SK-N-SH (cell line): ENCODE measurements at regions not wholly inside any gene's neighbourhood (a gene's known extent, or its start where the extent isn't known, plus 50 kb on each side); places are given as distances from the start of the nearest gene placed in this dataset.

Experiments used
- CTCF ChIA-PET: fragments of 300-600, 350-600 bp; formaldehyde crosslinking; extraction: SDS; loops from one replicate; lab custom pipeline; 2021; lab: Yijun Ruan, JAX
- POLR2A ChIA-PET: fragments of 350-600 bp; sonication (Branson Sonifier 250); formaldehyde crosslinking; extraction: SDS; loops from one replicate; lab custom pipeline; 2020; ENCODE audit warnings: antibody characterized with exemption, inconsistent platforms; lab: Yijun Ruan, JAX
- DNase-seq: peaks from one replicate; pipeline ENCODE4 v3.0.0; 2012
- H2AFZ ChIP-seq: fragments of 200-600 bp; sonication (generic); 2 replicates; pipeline ENCODE4 v1.8.1; 2016; ENCODE audit warnings: antibody characterized with exemption, mild to moderate bottlenecking, low read depth
- H3F3A ChIP-seq: fragments of 200-600 bp; sonication (generic); replicated peaks from 2 replicates; pipeline ENCODE3; 2016; ENCODE audit warnings: antibody characterized with exemption, mild to moderate bottlenecking; ENCODE audit not compliant: insufficient read depth
- H3K27ac ChIP-seq, 2 experiments: fragments of 200-500 bp in 1 of 2; fragments of 200-600 bp in 1 of 2; sonication (Bioruptor generic) in 1 of 2; sonication (generic), shearing (Covaris generic) in 1 of 2; 2 replicates each; pipeline versions ENCODE4 v1.5.1 to v1.6.1; 2014 to 2016; ENCODE audit warnings: low read depth in 2 of 2, inconsistent platforms in 1 of 2, low read length in 1 of 2, mild to moderate bottlenecking in 1 of 2, mixed read lengths in 1 of 2
- H3K27me3 ChIP-seq: fragments of 200-600 bp; sonication (generic), shearing (Covaris generic); 2 replicates; pipeline ENCODE4 v1.6.1; 2016; ENCODE audit warnings: mixed run types; ENCODE audit not compliant: insufficient read depth
- H3K36me3 ChIP-seq, 2 experiments: fragments of 200-500 bp in 1 of 2; fragments of 200-600 bp in 1 of 2; sonication (Bioruptor generic) in 1 of 2; sonication (generic) in 1 of 2; replicated peaks in 1 of 2; 2 replicates each; pipeline versions ENCODE3 to v1.5.1; 2014 to 2016; ENCODE audit warnings: low read length in 1 of 2, mild to moderate bottlenecking in 1 of 2; ENCODE audit not compliant: insufficient read depth in 2 of 2, control insufficient read depth in 1 of 2
- H3K4me1 ChIP-seq, 2 experiments: fragments of 200-500 bp in 1 of 2; fragments of 200-600 bp in 1 of 2; sonication (Bioruptor generic) in 1 of 2; sonication (generic), shearing (Covaris generic) in 1 of 2; 2 replicates each; pipeline versions ENCODE4 v1.5.1 to v1.6.1; 2014 to 2016; ENCODE audit warnings: low read depth in 1 of 2, low read length in 1 of 2, mixed run types in 1 of 2; ENCODE audit not compliant: insufficient read depth in 2 of 2, control insufficient read depth in 1 of 2
- H3K4me2 ChIP-seq: fragments of 200-600 bp; sonication (generic), shearing (Covaris generic); 2 replicates; pipeline ENCODE4 v1.6.1; 2017; ENCODE audit warnings: mixed run types
- H3K4me3 ChIP-seq, 2 experiments: fragments of 200-500 bp in 1 of 2; fragments of 200-600 bp in 1 of 2; sonication (Bioruptor generic) in 1 of 2; sonication (generic), shearing (Covaris generic) in 1 of 2; 2 replicates each; pipeline versions ENCODE4 v1.5.1 to v1.8.1; 2014 to 2016; ENCODE audit warnings: low read depth in 2 of 2, inconsistent platforms in 1 of 2, low read length in 1 of 2, mild to moderate bottlenecking in 1 of 2, mixed read lengths in 1 of 2, moderate library complexity in 1 of 2
- H3K79me2 ChIP-seq: fragments of 200-600 bp; sonication (generic); 2 replicates; pipeline ENCODE4 v1.8.1; 2017; ENCODE audit warnings: mild to moderate bottlenecking; ENCODE audit not compliant: insufficient read depth
- H3K9ac ChIP-seq: fragments of 200-600 bp; sonication (generic); 2 replicates; pipeline ENCODE4 v1.6.1; 2017; ENCODE audit warnings: mixed run types
- H3K9me2 ChIP-seq: fragments of 200-600 bp; sonication (generic); 2 replicates; pipeline ENCODE4 v1.6.1; 2017; ENCODE audit warnings: mixed run types
- H3K9me3 ChIP-seq: fragments of 200-600 bp; sonication (generic); 2 replicates; pipeline ENCODE4 v1.6.1; 2017; ENCODE audit warnings: mixed run types, mild to moderate bottlenecking, moderate library complexity
- H4K20me1 ChIP-seq: fragments of 200-600 bp; sonication (generic); 2 replicates; pipeline ENCODE4 v1.6.1; 2017; ENCODE audit warnings: mild to moderate bottlenecking, mixed run types; ENCODE audit not compliant: insufficient read depth
- CHD2 ChIP-seq: fragments of 150-350 bp; IDR thresholded peaks from 2 replicates; pipeline ENCODE4 v1.6.1; 2018; ENCODE audit warnings: low read length; ENCODE audit not compliant: partially characterized antibody
- CTCF ChIP-seq: fragments of 200-600 bp; sonication (generic); IDR thresholded peaks from 2 replicates; pipeline ENCODE4 v1.6.1; 2017; ENCODE audit warnings: antibody characterized with exemption, mild to moderate bottlenecking, moderate library complexity
- EP300 ChIP-seq, 2 experiments: IDR thresholded peaks; 2 replicates each; pipeline versions ENCODE4 v1.4.0 to v1.6.1; 2012; ENCODE audit warnings: borderline replicate concordance in 1 of 2, low read depth in 1 of 2, low read length in 1 of 2
- FOXJ3 ChIP-seq: sonication (generic); formaldehyde crosslinking; IDR thresholded peaks from 2 replicates; pipeline ENCODE4 v1.5.1; 2020; ENCODE audit warnings: mild to moderate bottlenecking, missing genetic modification reagents
- GABPA ChIP-seq: IDR thresholded peaks from 2 replicates; pipeline ENCODE4 v1.4.0; 2012; ENCODE audit warnings: low read depth, mild to moderate bottlenecking
- GATA2 ChIP-seq: sonication (generic); formaldehyde crosslinking; IDR thresholded peaks from 2 replicates; pipeline ENCODE4 v1.5.0; 2020; ENCODE audit warnings: mild to moderate bottlenecking, missing genetic modification reagents
- JUND ChIP-seq: IDR thresholded peaks from 2 replicates; pipeline ENCODE4 v1.4.0; 2012
- MEF2A ChIP-seq: IDR thresholded peaks from 2 replicates; pipeline ENCODE4 v1.4.0; 2012; ENCODE audit warnings: low read depth, borderline replicate concordance
- POLR2AphosphoS5 ChIP-seq: IDR thresholded peaks from 2 replicates; pipeline ENCODE4 v1.6.1; 2012; ENCODE audit warnings: low read depth, low read length
- RAD21 ChIP-seq: IDR thresholded peaks from 2 replicates; pipeline ENCODE4 v1.6.1; 2012; ENCODE audit warnings: mild to moderate bottlenecking, low read length
- RXRA ChIP-seq: IDR thresholded peaks from 2 replicates; pipeline ENCODE4 v1.4.0; 2012; ENCODE audit warnings: low read depth, mild to moderate bottlenecking, borderline replicate concordance
- SMC3 ChIP-seq: IDR thresholded peaks from 2 replicates; pipeline ENCODE4 v1.6.1; 2012; ENCODE audit warnings: low read depth, low read length, improper control_type of control experiment
- TEAD4 ChIP-seq: IDR thresholded peaks from 2 replicates; pipeline ENCODE4 v1.4.0; 2012; ENCODE audit warnings: mild to moderate bottlenecking, borderline replicate concordance; ENCODE audit not compliant: insufficient read depth
- WGBS: methylation state at CpG from one replicate; pipeline ENCODE4 v1.1.6; 2017; ENCODE audit warnings: low lambda C conversion rate; 5-methylcytosine and 5-hydroxymethylcytosine counted together

DNA sequence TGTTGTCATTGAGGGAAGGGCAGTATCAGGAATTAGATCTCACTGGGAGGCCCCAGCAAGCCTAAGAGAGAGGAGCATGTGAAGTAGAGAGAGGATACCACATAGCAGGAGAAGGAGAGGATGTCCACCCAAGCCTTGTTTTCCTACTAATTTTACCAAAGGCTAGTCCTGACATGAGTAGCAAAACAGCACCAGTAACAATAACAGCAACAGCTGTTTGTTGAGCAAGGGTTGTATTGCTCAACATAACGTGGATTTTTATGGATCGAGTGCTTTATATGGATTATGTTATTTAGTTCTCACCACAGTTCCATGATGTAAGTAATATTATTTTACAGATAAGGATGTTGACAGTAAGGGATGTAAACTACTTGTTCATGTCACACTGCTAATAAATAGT, 135.2 kb upstream of the DLX6 start:
- POLR2A ChIA-PET: no interaction called here

DNA sequence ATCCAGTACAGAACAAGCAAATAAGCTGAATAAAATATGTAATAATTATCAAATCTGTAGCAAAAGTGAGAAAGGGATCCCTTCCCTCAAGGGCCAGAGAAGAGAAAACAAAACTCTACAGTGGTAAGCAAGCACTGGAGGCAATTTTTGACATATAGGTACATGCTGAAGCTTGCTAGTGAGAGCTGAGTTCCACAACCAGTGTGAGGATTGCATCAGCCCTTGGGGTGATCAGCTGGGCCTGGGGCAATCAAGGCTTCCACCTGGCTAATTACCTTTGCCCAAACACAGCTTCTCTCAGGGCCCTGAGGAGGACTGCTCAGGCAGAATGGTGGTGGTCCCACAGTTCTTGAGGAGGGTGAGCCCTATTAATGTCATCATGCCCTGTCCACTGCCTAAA, 134.4 kb upstream of the DLX6 start:
- POLR2A ChIA-PET: no interaction called here
- DNase-seq: no peak

More for the DNA sequence above, 135.2 kb upstream of the DLX6 start:
- H3K36me3 ChIP-seq: no peaks in the 10 kb centered on the region
- 31% methylated on average over 2 of the region's 2 CpGs for WGBS
- no peak overlapping the region for H3K4me3 ChIP-seq
- H4K20me1 ChIP-seq: no peaks in the 10 kb centered on the region
- TF ChIP-seq CHD2 (no peak), MEF2A (no peak), CTCF (no peak), TEAD4 (no peak)
- peaks cover 0 to 5% of the 10 kb centered on the region in 2 experiments; a peak in 2 of 4 replicates for H3K4me1 ChIP-seq
- CTCF ChIA-PET: interaction anchor here (1.2 to 1.6 kb wide), 2 partner anchors 11 to 27 kb away, joined by 4 read pairs; no protein-coding TSS in a partner anchor
- no peak overlapping the region for H3K4me2 ChIP-seq
- no peaks in the 10 kb centered on the region for H3K79me2 ChIP-seq
- H3K27ac ChIP-seq: no peak overlapping the region
- H3K9ac ChIP-seq: no peak overlapping the region
- no peaks in the 10 kb centered on the region for H3K9me2 ChIP-seq
- no peak overlapping the region for H2AFZ ChIP-seq
- no peaks in the 10 kb centered on the region; the same call in 1 of the 2 replicates for H3K27me3 ChIP-seq
- no peak for DNase-seq
- H3F3A ChIP-seq: no peaks in the 10 kb centered on the region
- H3K9me3 ChIP-seq: no peaks in the 10 kb centered on the region

GRCh38 chr7:96887426-96887825, 117.9 kb upstream of the DLX6 start:
- Histone ChIP-seq H3K27me3 (no peaks in the 10 kb centered on the region), H3K9me3 (no peaks in the 10 kb centered on the region), H4K20me1 (no peaks in the 10 kb centered on the region), H3K9me2 (no peaks in the 10 kb centered on the region), H3K79me2 (no peaks in the 10 kb centered on the region), H3K27ac (no peak overlapping the region), H3K9ac (no peak overlapping the region), H3K4me2 (no peak overlapping the region), H3F3A (no peaks in the 10 kb centered on the region), H3K4me1 (no peaks in the 10 kb centered on the region), H2AFZ (no peak overlapping the region), H3K36me3 (no peaks in the 10 kb centered on the region), H3K4me3 (no peak overlapping the region)
- no peak for DNase-seq
- ChIA-PET CTCF (interaction anchor here (1.0 kb wide), 1 partner anchor 10 kb away, joined by 3 read pairs; no protein-coding TSS in a partner anchor), POLR2A (no interaction called here)
- 50% methylated on average over 2 of the region's 2 CpGs for WGBS
- TF ChIP-seq GATA2 (no peak), SMC3 (no peak), POLR2AphosphoS5 (no peak), GABPA (no peak), JUND (no peak), RAD21 (no peak), FOXJ3 (CRISPR knock-in tag) (no peak), TEAD4 (no peak), RXRA (no peak), EP300 (IDR thresholded peaks at IDR 0.05; ENCODE audit: borderline replicate concordance in 1 of 2, low read depth in 1 of 2, low read length in 1 of 2) (no peak)

More for the DNA sequence above, 134.4 kb upstream of the DLX6 start:
- TF ChIP-seq GATA2: no peak
- no peak for TF ChIP-seq TEAD4
- no peak for TF ChIP-seq EP300 (IDR thresholded peaks at IDR 0.05; ENCODE audit: borderline replicate concordance in 1 of 2, low read depth in 1 of 2, low read length in 1 of 2)
- no peak for TF ChIP-seq FOXJ3 (CRISPR knock-in tag)
- TF ChIP-seq CHD2: no peak
- Histone ChIP-seq H3K27ac (no peak overlapping the region), H3F3A (no peaks in the 10 kb centered on the region), H3K27me3 (no peaks in the 10 kb centered on the region), H3K4me2 (no peak overlapping the region), H3K9ac (no peak overlapping the region), H3K4me3 (no peak overlapping the region), H4K20me1 (no peaks in the 10 kb centered on the region), H3K4me1 (peaks cover 0 to 5% of the 10 kb centered on the region in 2 experiments; a peak in 2 of 4 replicates), H3K79me2 (no peaks in the 10 kb centered on the region), H3K9me3 (no peaks in the 10 kb centered on the region), H3K36me3 (no peaks in the 10 kb centered on the region), H2AFZ (no peak overlapping the region), H3K9me2 (no peaks in the 10 kb centered on the region)
- CTCF ChIA-PET: interaction anchor here (1.2 to 1.4 kb wide), 2 partner anchors 12 to 18 kb away, joined by 4 to 6 read pairs; no protein-coding TSS in a partner anchor
